Loucy (cell line): ENCODE measurements at regions not wholly inside any gene's neighbourhood (a gene's known extent, or its start where the extent isn't known, plus 50 kb on each side); places are given as distances from the start of the nearest gene placed in this dataset.

Experiments used
- H2AFZ ChIP-seq: fragments of 200-600 bp; sonication (generic); 2 replicates; pipeline ENCODE4 v1.6.0; 2016; ENCODE audit warnings: antibody characterized with exemption, mild to moderate bottlenecking, low read length, moderate library complexity
- H3F3A ChIP-seq: fragments of 200-600 bp; 2 replicates; pipeline ENCODE4 v1.6.0; 2016; ENCODE audit warnings: antibody characterized with exemption, low read depth, mild to moderate bottlenecking
- H3K27me3 ChIP-seq: fragments of 200-600 bp; sonication (generic); 2 replicates; pipeline ENCODE4 v1.6.1; 2014; ENCODE audit warnings: low read length, mild to moderate bottlenecking; ENCODE audit not compliant: insufficient read depth, poor library complexity, severe bottlenecking
- H3K36me3 ChIP-seq: fragments of 200-600 bp; sonication (generic); 2 replicates; pipeline ENCODE4 v1.6.1; 2016; ENCODE audit warnings: low read length; ENCODE audit not compliant: insufficient read depth
- H3K4me1 ChIP-seq: fragments of 200-600 bp; sonication (generic); 2 replicates; pipeline ENCODE4 v1.5.1; 2014; ENCODE audit warnings: low read length, mild to moderate bottlenecking; ENCODE audit not compliant: insufficient read depth, poor library complexity, severe bottlenecking
- H3K4me2 ChIP-seq: fragments of 200-600 bp; sonication (generic); 2 replicates; pipeline ENCODE4 v1.6.0; 2014; ENCODE audit warnings: antibody characterized with exemption, low read length, low read depth, mild to moderate bottlenecking; ENCODE audit not compliant: poor library complexity, severe bottlenecking
- H3K4me3 ChIP-seq: fragments of 200-600 bp; sonication (generic); 2 replicates; pipeline ENCODE4 v1.5.1; 2014; ENCODE audit warnings: low read length, mild to moderate bottlenecking, mixed read lengths; ENCODE audit not compliant: poor library complexity, severe bottlenecking
- H3K79me2 ChIP-seq: fragments of 200-600 bp; sonication (generic); 2 replicates; pipeline ENCODE4 v1.6.1; 2014; ENCODE audit warnings: low read length; ENCODE audit not compliant: insufficient read depth
- H3K9ac ChIP-seq: fragments of 200-600 bp; sonication (generic); 2 replicates; pipeline ENCODE4 v1.6.0; 2014; ENCODE audit warnings: mild to moderate bottlenecking, low read depth, low read length, moderate library complexity; ENCODE audit not compliant: poor library complexity, severe bottlenecking
- H3K9me2 ChIP-seq: fragments of 200-600 bp; sonication (generic); replicated peaks from 2 replicates; pipeline ENCODE4 v1.6.1; 2016; ENCODE audit warnings: low read depth, low read length, mixed read lengths
- H3K9me3 ChIP-seq: fragments of 200-600 bp; sonication (generic); 2 replicates; pipeline ENCODE4 v1.6.1; 2014; ENCODE audit warnings: mild to moderate bottlenecking, antibody characterized with exemption, low read length, low read depth; ENCODE audit not compliant: insufficient read depth
- H4K20me1 ChIP-seq: fragments of 200-600 bp; sonication (generic); 2 replicates; pipeline ENCODE4 v1.6.0; 2014; ENCODE audit warnings: antibody characterized with exemption, low read length, mild to moderate bottlenecking; ENCODE audit not compliant: insufficient read depth, poor library complexity, severe bottlenecking
- EZH2phosphoT487 ChIP-seq: fragments of 200-600 bp; IDR thresholded peaks from 2 replicates; pipeline ENCODE4 v1.6.1; 2018; ENCODE audit warnings: antibody characterized with exemption, mild to moderate bottlenecking, moderate library complexity, borderline replicate concordance
- TF ChIP-seq, protein P1 (sequence below): fragments of 200-600 bp; sonication (generic); conservative IDR thresholded peaks from 2 replicates; pipeline ENCODE4 v1.5.1; 2014; ENCODE audit warnings: mild to moderate bottlenecking, antibody characterized with exemption, low read length

DNA sequence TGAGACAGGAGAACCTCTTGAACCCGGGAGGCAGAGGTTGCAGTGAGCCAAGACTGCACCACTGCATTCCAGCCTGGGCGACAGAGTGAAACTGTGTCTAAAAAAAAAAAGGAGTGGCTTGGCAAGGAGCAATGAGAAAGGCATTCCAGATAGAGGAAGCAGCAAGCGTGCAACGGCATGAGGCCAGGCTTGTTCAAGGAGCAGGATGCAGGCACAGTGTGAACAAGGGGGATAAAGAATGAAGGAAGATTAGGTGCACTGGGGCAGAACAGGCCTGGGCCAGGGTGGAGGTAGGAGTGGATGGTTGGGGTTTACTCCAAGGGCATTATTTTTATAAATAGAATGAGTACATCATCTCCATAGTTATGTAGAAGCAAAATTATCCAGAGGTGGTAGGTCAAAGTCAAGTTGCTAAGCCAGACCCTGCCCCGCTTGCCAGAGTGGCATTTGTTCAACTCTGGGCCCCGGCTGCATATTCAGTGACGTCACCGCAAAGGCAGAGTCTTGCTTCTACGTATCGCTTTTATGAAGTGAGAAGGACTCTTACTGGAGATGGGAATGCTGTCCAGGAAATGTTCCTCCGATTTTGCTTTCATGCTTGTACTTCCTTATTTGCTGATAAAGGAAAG, 100.2 kb downstream of the KATNIP start:
- H3K9me2 ChIP-seq, result no peaks in the 10 kb centered on the region
- no peaks in the 10 kb centered on the region for H3K36me3 ChIP-seq
- H2AFZ ChIP-seq, result no peak overlapping the region
- TF ChIP-seq EZH2phosphoT487, result no peak
- TF ChIP-seq, protein P1, sequence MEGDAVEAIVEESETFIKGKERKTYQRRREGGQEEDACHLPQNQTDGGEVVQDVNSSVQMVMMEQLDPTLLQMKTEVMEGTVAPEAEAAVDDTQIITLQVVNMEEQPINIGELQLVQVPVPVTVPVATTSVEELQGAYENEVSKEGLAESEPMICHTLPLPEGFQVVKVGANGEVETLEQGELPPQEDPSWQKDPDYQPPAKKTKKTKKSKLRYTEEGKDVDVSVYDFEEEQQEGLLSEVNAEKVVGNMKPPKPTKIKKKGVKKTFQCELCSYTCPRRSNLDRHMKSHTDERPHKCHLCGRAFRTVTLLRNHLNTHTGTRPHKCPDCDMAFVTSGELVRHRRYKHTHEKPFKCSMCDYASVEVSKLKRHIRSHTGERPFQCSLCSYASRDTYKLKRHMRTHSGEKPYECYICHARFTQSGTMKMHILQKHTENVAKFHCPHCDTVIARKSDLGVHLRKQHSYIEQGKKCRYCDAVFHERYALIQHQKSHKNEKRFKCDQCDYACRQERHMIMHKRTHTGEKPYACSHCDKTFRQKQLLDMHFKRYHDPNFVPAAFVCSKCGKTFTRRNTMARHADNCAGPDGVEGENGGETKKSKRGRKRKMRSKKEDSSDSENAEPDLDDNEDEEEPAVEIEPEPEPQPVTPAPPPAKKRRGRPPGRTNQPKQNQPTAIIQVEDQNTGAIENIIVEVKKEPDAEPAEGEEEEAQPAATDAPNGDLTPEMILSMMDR, result no peak
- H3K4me1 ChIP-seq, result no peaks in the 10 kb centered on the region
- no peaks in the 10 kb centered on the region for H3K79me2 ChIP-seq
- no peak overlapping the region for H3K4me3 ChIP-seq
- H3K9ac ChIP-seq, result no peak overlapping the region
- no peaks in the 10 kb centered on the region for H3K9me3 ChIP-seq
- no peak overlapping the region for H3K4me2 ChIP-seq
- H3K27me3 ChIP-seq, result no peaks in the 10 kb centered on the region
- H3F3A ChIP-seq, result no peaks in the 10 kb centered on the region
- no peaks in the 10 kb centered on the region for H4K20me1 ChIP-seq

DNA sequence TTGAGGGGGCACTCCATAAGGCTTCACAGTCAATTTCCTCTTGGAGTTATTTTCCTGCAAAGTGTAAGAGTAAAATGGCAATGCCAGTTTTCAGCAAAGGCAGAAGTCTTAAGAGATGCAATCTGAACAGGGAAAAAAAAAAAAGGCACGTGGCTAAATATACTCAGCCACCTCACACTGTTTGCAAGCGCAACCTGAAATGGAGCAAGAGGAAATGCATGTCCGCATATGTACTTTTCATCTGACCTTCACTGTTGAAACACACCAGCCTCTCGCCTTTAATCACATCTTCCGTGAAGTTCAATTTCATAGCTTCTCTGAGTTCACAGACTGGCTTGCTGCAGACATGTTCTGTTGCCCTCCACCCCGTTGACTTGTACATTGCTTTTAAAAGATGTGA, 101.4 kb downstream of the KATNIP start:
- TF ChIP-seq, protein P1, result no peak
- TF ChIP-seq EZH2phosphoT487, result no peak
- no peaks in the 10 kb centered on the region for H3K79me2 ChIP-seq
- H3F3A ChIP-seq, result no peaks in the 10 kb centered on the region
- H3K9ac ChIP-seq, result no peak overlapping the region
- no peaks in the 10 kb centered on the region for H3K36me3 ChIP-seq
- H3K27me3 ChIP-seq, result no peaks in the 10 kb centered on the region
- no peak overlapping the region for H3K4me2 ChIP-seq
- H3K9me3 ChIP-seq, result no peaks in the 10 kb centered on the region
- no peak overlapping the region for H3K4me3 ChIP-seq
- H4K20me1 ChIP-seq, result no peaks in the 10 kb centered on the region
- H2AFZ ChIP-seq, result no peak overlapping the region
- H3K4me1 ChIP-seq, result no peaks in the 10 kb centered on the region
- H3K9me2 ChIP-seq, result no peaks in the 10 kb centered on the region

DNA sequence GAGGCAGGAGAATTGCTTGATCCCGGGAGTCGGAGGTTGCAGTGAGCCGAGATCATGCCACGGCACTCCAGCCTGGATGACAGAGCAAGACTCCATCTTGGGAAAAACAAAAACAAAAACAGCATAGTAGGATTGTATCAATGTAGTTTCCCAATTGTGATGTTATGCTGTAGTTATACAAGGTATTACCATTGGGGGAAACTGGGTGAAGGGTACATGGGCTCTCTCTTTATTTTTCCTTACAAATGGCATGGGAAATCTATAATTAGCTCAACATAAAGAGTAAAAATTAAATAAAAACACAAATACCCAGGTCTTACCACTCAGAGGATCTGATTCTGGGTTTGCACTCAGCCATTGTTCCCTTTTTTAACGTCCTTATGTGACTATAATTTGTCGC, 107.9 kb downstream of the KATNIP start:
- H3K9ac ChIP-seq, result no peak overlapping the region
- H3K9me3 ChIP-seq, result no peaks in the 10 kb centered on the region
- no peaks in the 10 kb centered on the region for H3K36me3 ChIP-seq
- H3K4me2 ChIP-seq, result no peak overlapping the region
- H3K27me3 ChIP-seq, result no peaks in the 10 kb centered on the region
- no peak for TF ChIP-seq EZH2phosphoT487
- TF ChIP-seq, protein P1, result no peak
- H3K79me2 ChIP-seq, result no peaks in the 10 kb centered on the region
- no peak overlapping the region for H3K4me3 ChIP-seq
- no peaks in the 10 kb centered on the region for H3K4me1 ChIP-seq
- H4K20me1 ChIP-seq, result no peaks in the 10 kb centered on the region
- H2AFZ ChIP-seq, result no peak overlapping the region
- no peaks in the 10 kb centered on the region for H3K9me2 ChIP-seq
- H3F3A ChIP-seq, result no peaks in the 10 kb centered on the region
